GM12878 (cell line): ENCODE measurements at regions not wholly inside any gene's neighbourhood (a gene's known extent, or its start where the extent isn't known, plus 50 kb on each side); places are given as distances from the start of the nearest gene placed in this dataset.

Source experiments
- ATAC-seq: fragments of 200-7000 bp; cut with Tn5 transposase; 3 replicates; pipeline ENCODE4 v1.9.1; 2020; ENCODE audit warnings: mild to moderate bottlenecking, moderate library complexity
- BruUV-seq: library from RNA; stranded (reverse); fragments of 400-500 nt; replicated peaks from 2 replicates; lab custom pipeline; 2021; lab: Mats Ljungman, UMichigan
- CTCF ChIA-PET: fragments of 300-600 bp; sonication (Branson Sonifier 250); formaldehyde crosslinking; extraction: SDS; loops from one replicate; lab custom pipeline; 2021; ENCODE audit warnings: inconsistent platforms; lab: Yijun Ruan, JAX
- POLR2A ChIA-PET: fragments of 350-600 bp; formaldehyde crosslinking; extraction: SDS; loops from one replicate; lab custom pipeline; 2021; ENCODE audit warnings: inconsistent platforms; lab: Charles Lee
- RAD21 ChIA-PET: fragments of 300-600 bp; sonication (Branson Sonifier 250); formaldehyde crosslinking; loops from one replicate; lab custom pipeline; 2023; ENCODE audit warnings: antibody characterized with exemption; ENCODE audit not compliant: unreplicated experiment; lab: Charles Lee
- SMC1A ChIA-PET: fragments of 300-600 bp; sonication (Branson Sonifier 250); formaldehyde crosslinking; loops from one replicate; lab custom pipeline; 2023; ENCODE audit not compliant: unreplicated experiment, uncharacterized antibody; lab: Charles Lee
- DNase-seq: peaks from one replicate; pipeline ENCODE4 v3.0.0-alpha.2; 2011; ENCODE audit warnings: low read depth, low spot score
- FAIRE-seq: peaks from 3 replicates; lab custom pipeline; 2011; peaks lifted over from hg19 to GRCh38; lab: Jason Lieb, UNC
- H2AFZ ChIP-seq: 2 replicates; pipeline ENCODE4 v1.6.0; 2011; ENCODE audit warnings: low read depth, low read length, control low read depth; ENCODE audit not compliant: control insufficient read depth
- H3K27ac ChIP-seq: 2 replicates; pipeline ENCODE4 v1.5.1; 2011; ENCODE audit warnings: control low read depth; ENCODE audit not compliant: control insufficient read depth, insufficient read depth
- H3K27me3 ChIP-seq, 2 experiments: replicated peaks in 1 of 2; 2 replicates each; pipeline versions ENCODE4 v1.6.0 to v1.6.1; 2011; ENCODE audit warnings: low read length in 1 of 2; ENCODE audit not compliant: control insufficient read depth in 2 of 2, insufficient read depth in 2 of 2
- H3K36me3 ChIP-seq, 2 experiments: 2 replicates each; pipeline ENCODE4 v1.5.1; 2011; ENCODE audit warnings: low read length in 1 of 2; ENCODE audit not compliant: control insufficient read depth in 2 of 2, insufficient read depth in 2 of 2
- H3K4me1 ChIP-seq: 2 replicates; pipeline ENCODE4 v1.6.1; 2011; ENCODE audit warnings: mild to moderate bottlenecking, low read length, moderate library complexity, mixed read lengths; ENCODE audit not compliant: control insufficient read depth, insufficient read depth
- H3K4me2 ChIP-seq: 2 replicates; pipeline ENCODE4 v1.6.0; 2011; ENCODE audit warnings: control low read depth; ENCODE audit not compliant: control insufficient read depth, insufficient read depth
- H3K4me3 ChIP-seq: fragments of 200-600 bp; sonication (generic); 2 replicates; pipeline ENCODE4 v1.5.1; 2016
- H3K79me2 ChIP-seq: 2 replicates; pipeline ENCODE4 v1.6.0; 2011; ENCODE audit warnings: low read length; ENCODE audit not compliant: control insufficient read depth, insufficient read depth
- H3K9ac ChIP-seq: 2 replicates; pipeline ENCODE4 v1.8.0; 2011; ENCODE audit warnings: low read length, control low read depth, mixed read lengths; ENCODE audit not compliant: control insufficient read depth, insufficient read depth
- H3K9me3 ChIP-seq: replicated peaks from 3 replicates; pipeline ENCODE4 v1.5.1; 2011; ENCODE audit warnings: mild to moderate bottlenecking, low read length; ENCODE audit not compliant: control insufficient read depth, insufficient read depth
- H4K20me1 ChIP-seq: 2 replicates; pipeline ENCODE4 v1.6.0; 2011; ENCODE audit not compliant: control insufficient read depth, insufficient read depth
- CBFB ChIP-seq: IDR thresholded peaks from 2 replicates; pipeline ENCODE4 v1.6.1; 2016; ENCODE audit warnings: antibody characterized with exemption, low read depth
- FOS ChIP-seq: IDR thresholded peaks from 3 replicates; pipeline ENCODE4 v1.6.1; 2011; ENCODE audit warnings: borderline replicate concordance; ENCODE audit not compliant: insufficient read length; ENCODE audit errors: extremely low read depth
- HCFC1 ChIP-seq: fragments of 150-350 bp; IDR thresholded peaks from 2 replicates; pipeline ENCODE4 v1.6.1; 2014; ENCODE audit warnings: low read length
- POLR2A ChIP-seq: IDR thresholded peaks from 2 replicates; pipeline ENCODE4 v1.6.1; 2011; ENCODE audit warnings: low read depth, mild to moderate bottlenecking, low read length
- RELA ChIP-seq: fragments of 450-650 bp; IDR thresholded peaks from 2 replicates; pipeline ENCODE4 v1.8.0; 2014; ENCODE audit warnings: borderline replicate concordance; ENCODE audit not compliant: partially characterized antibody
- SMC3 ChIP-seq: IDR thresholded peaks from 2 replicates; pipeline ENCODE4 v1.6.1; 2011; ENCODE audit warnings: low read length, improper control_type of control experiment, borderline replicate concordance
- SPI1 ChIP-seq: IDR thresholded peaks from 2 replicates; pipeline ENCODE4 v1.6.1; 2011; ENCODE audit warnings: low read depth, mild to moderate bottlenecking, low read length, moderate library complexity, borderline replicate concordance; ENCODE audit not compliant: insufficient read depth
- ZNF217 ChIP-seq: fragments of 450-650 bp; IDR thresholded peaks from 2 replicates; pipeline ENCODE4 v1.6.1; 2017; ENCODE audit warnings: antibody characterized with exemption, mild to moderate bottlenecking
- ZSCAN29 ChIP-seq: fragments of 450-650 bp; IDR thresholded peaks from 2 replicates; pipeline ENCODE4 v1.6.1; 2017; ENCODE audit warnings: mild to moderate bottlenecking, moderate library complexity
- whole genome bisulfite sequencing: methylation state at CpG from one replicate; pipeline ENCODE4 v1.1.6; 2016; ENCODE audit warnings: low lambda C conversion rate; ENCODE audit not compliant: insufficient replicate concordance, insufficient coverage; ENCODE audit errors: missing lambda C conversion rate; 5-methylcytosine and 5-hydroxymethylcytosine counted together
- in situ Hi-C: fragments of 300-500 bp; cut with MboI; formaldehyde crosslinking; loops from 9 replicates; pipeline ENCODE4 v1.14.3; 2018; ENCODE audit warnings: mixed read lengths
- intact Hi-C: fragments of 100-400 bp; cut with micrococcal nuclease; formaldehyde crosslinking; loops from one replicate; pipeline ENCODE4 v1.14.2; 2022; ENCODE audit not compliant: unreplicated experiment
- TF ChIP-seq, protein P1 (sequence below): fragments of 450-650 bp; formaldehyde crosslinking; IDR thresholded peaks from 2 replicates; pipeline ENCODE4 v1.4.0; 2022; ENCODE audit warnings: mild to moderate bottlenecking, moderate library complexity
- TF ChIP-seq, protein P2 (sequence below): fragments of 450-650 bp; IDR thresholded peaks from 2 replicates; pipeline ENCODE4 v1.6.1; 2017; ENCODE audit warnings: low read depth, mild to moderate bottlenecking, moderate library complexity

DNA sequence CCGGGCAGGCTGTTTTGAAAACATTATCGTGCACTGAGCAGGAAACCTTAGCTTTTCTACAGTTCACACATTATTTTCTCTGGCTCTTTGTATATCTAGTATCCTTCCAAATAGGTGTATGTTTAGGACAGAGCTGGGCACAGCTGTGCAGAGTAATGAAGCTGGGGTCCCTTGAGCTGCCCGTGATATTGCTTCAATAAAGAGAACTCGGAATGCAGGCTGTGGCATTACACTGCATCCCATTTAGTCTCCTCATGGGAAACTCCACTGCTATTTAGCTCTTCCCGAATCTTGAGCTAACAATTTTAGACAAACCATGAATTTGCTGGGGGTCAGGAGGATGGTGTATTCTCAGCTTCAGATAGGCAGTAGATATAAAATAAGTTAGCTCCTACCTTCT is 348.3 kb downstream of the ACTR3B start:
- intact Hi-C loops: no loop called here
- no peaks in the 10 kb centered on the region for H3K36me3 ChIP-seq
- no peaks in the 10 kb centered on the region for H3K9me3 ChIP-seq
- ChIA-PET SMC1A (no interaction called here), CTCF (interaction anchor here (0.6 kb wide), 1 partner anchor 49 kb away, joined by 3 read pairs; no protein-coding TSS in a partner anchor), POLR2A (no interaction called here), RAD21 (no interaction called here)
- H3K27ac ChIP-seq: no peak overlapping the region
- BruUV-seq: no TSS peak
- in situ Hi-C loops: no loop called here
- no peak for FAIRE-seq
- no peak overlapping the region for H2AFZ ChIP-seq
- DNase-seq: no peak
- no peak for ATAC-seq
- no peak overlapping the region for H3K9ac ChIP-seq
- H3K27me3 ChIP-seq: no peaks in the 10 kb centered on the region
- H4K20me1 ChIP-seq: no peaks in the 10 kb centered on the region
- H3K4me3 ChIP-seq: no peak overlapping the region
- TF ChIP-seq HCFC1 (no peak), FOS (no peak), SMC3 (no peak), POLR2A (no peak)
- TF ChIP-seq, protein P1, sequence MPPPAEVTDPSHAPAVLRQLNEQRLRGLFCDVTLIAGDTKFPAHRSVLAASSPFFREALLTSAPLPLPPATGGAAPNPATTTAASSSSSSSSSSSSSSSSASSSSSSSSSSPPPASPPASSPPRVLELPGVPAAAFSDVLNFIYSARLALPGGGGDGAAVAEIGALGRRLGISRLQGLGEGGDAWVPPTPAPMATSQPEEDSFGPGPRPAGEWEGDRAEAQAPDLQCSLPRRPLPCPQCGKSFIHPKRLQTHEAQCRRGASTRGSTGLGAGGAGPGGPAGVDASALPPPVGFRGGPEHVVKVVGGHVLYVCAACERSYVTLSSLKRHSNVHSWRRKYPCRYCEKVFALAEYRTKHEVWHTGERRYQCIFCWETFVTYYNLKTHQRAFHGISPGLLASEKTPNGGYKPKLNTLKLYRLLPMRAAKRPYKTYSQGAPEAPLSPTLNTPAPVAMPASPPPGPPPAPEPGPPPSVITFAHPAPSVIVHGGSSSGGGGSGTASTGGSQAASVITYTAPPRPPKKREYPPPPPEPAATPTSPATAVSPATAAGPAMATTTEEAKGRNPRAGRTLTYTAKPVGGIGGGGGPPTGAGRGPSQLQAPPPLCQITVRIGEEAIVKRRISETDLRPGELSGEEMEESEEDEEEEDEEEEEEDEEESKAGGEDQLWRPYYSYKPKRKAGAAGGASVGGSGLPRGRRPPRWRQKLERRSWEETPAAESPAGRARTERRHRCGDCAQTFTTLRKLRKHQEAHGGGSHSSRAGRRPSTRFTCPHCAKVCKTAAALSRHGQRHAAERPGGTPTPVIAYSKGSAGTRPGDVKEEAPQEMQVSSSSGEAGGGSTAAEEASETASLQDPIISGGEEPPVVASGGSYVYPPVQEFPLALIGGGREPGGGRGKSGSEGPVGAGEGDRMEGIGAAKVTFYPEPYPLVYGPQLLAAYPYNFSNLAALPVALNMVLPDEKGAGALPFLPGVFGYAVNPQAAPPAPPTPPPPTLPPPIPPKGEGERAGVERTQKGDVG (CRISPR knock-in tag): no peak
- 25% methylated on average over 5 of the region's 5 CpGs for WGBS
- no peaks in the 10 kb centered on the region for H3K4me1 ChIP-seq
- no peak overlapping the region for H3K4me2 ChIP-seq
- no peaks in the 10 kb centered on the region for H3K79me2 ChIP-seq

DNA sequence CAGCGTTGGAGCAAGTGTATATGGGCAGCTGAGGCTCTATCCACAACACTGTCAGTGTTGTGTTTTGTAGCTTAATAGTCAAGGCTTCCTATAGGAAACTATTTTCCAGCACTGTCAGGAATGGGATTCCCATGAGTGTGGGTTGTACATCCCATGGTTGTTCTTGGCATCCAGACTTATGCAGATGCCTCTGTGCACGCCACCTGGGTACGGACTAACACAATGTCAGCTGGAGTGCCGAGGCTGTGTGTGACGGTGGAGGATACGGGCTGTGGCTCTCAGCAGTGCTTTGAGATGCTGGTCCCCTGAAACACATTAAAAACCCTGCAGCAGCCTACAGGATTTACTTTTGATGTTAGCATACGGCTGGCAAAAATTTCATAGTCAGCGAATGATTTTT is 350.0 kb downstream of the ACTR3B start:
- DNase-seq: no peak
- in situ Hi-C loops: no loop called here
- Histone ChIP-seq H3K36me3 (no peaks in the 10 kb centered on the region), H3K4me3 (no peak overlapping the region), H4K20me1 (no peaks in the 10 kb centered on the region), H3K9me3 (no peaks in the 10 kb centered on the region), H3K79me2 (no peaks in the 10 kb centered on the region), H3K27me3 (no peaks in the 10 kb centered on the region), H3K4me1 (no peaks in the 10 kb centered on the region), H2AFZ (no peak overlapping the region), H3K4me2 (no peak overlapping the region), H3K9ac (no peak overlapping the region), H3K27ac (no peak overlapping the region)
- ATAC-seq: no peak
- TF ChIP-seq CBFB (no peak), ZSCAN29 (no peak), ZNF217 (no peak), SPI1 (no peak), RELA (no peak)
- TF ChIP-seq, protein P2, sequence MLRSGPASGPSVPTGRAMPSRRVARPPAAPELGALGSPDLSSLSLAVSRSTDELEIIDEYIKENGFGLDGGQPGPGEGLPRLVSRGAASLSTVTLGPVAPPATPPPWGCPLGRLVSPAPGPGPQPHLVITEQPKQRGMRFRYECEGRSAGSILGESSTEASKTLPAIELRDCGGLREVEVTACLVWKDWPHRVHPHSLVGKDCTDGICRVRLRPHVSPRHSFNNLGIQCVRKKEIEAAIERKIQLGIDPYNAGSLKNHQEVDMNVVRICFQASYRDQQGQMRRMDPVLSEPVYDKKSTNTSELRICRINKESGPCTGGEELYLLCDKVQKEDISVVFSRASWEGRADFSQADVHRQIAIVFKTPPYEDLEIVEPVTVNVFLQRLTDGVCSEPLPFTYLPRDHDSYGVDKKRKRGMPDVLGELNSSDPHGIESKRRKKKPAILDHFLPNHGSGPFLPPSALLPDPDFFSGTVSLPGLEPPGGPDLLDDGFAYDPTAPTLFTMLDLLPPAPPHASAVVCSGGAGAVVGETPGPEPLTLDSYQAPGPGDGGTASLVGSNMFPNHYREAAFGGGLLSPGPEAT: no peak
- no TSS peak for BruUV-seq
- POLR2A ChIA-PET: no interaction called here
- no peak for FAIRE-seq
- 49% methylated on average over 8 of the region's 8 CpGs for WGBS
- RAD21 ChIA-PET: no interaction called here
- intact Hi-C loops: no loop called here
- CTCF ChIA-PET: no interaction called here
- SMC1A ChIA-PET: no interaction called here
